ENCODE measurements at regions not wholly inside any gene's neighbourhood (a gene's known extent, or its start where the extent isn't known, plus 50 kb on each side); places are given as distances from the start of the nearest gene placed in this dataset.

- TF ChIP-seq POLR2AphosphoS5 (IDR thresholded peaks at IDR 0.05; ENCODE audit: borderline replicate concordance, low read depth, low read length): no peak
- TF ChIP-seq FOXP2 (optimal IDR thresholded peaks at IDR 0.05; ENCODE audit: control extremely low read depth, extremely low read length, insufficient read depth): no peak
- TF ChIP-seq EZH2 (IDR thresholded peaks at IDR 0.05): no peak
- no peak overlapping the region for H3K4me3 ChIP-seq
- H3K27ac ChIP-seq: no peak overlapping the region
- H3K36me3 ChIP-seq (ENCODE audit: insufficient read depth, low read length): no peaks in the 10 kb centered on the region
- H3K9ac ChIP-seq (ENCODE audit: insufficient read length): no peak overlapping the region
- no peaks in the 10 kb centered on the region for H3K9me3 ChIP-seq (ENCODE audit: low read depth, low read length)
- DNase-seq (ENCODE audit: low read depth, low spot score): no peak
Measured at GRCh38 chr10:62912086-62912485, 95.9 kb upstream of the EGR2 start.

- no peak for TF ChIP-seq FOXP2 (optimal IDR thresholded peaks at IDR 0.05; ENCODE audit: control extremely low read depth, extremely low read length, insufficient read depth)
- no peak for TF ChIP-seq POLR2AphosphoS5 (IDR thresholded peaks at IDR 0.05; ENCODE audit: borderline replicate concordance, low read depth, low read length)
- no peak for TF ChIP-seq EZH2 (IDR thresholded peaks at IDR 0.05)
- H3K9me3 ChIP-seq (ENCODE audit: low read depth, low read length): no peaks in the 10 kb centered on the region
- no peak for DNase-seq (ENCODE audit: low read depth, low spot score)
- no peak overlapping the region for H3K27ac ChIP-seq
- no peaks in the 10 kb centered on the region for H3K36me3 ChIP-seq (ENCODE audit: insufficient read depth, low read length)
- no peak overlapping the region for H3K4me3 ChIP-seq
- H3K9ac ChIP-seq (ENCODE audit: insufficient read length): no peak overlapping the region
Measured at GRCh38 chr10:62911210-62911963, 95.2 kb upstream of the EGR2 start.

- DNase-seq (ENCODE audit: low read depth, low spot score): no peak
- H3K4me3 ChIP-seq: no peak overlapping the region
- no peaks in the 10 kb centered on the region for H3K36me3 ChIP-seq (ENCODE audit: insufficient read depth, low read length)
- TF ChIP-seq EZH2 (IDR thresholded peaks at IDR 0.05) (no peak), POLR2AphosphoS5 (IDR thresholded peaks at IDR 0.05; ENCODE audit: borderline replicate concordance, low read depth, low read length) (no peak), FOXP2 (optimal IDR thresholded peaks at IDR 0.05; ENCODE audit: control extremely low read depth, extremely low read length, insufficient read depth) (no peak)
- H3K9ac ChIP-seq (ENCODE audit: insufficient read length): no peak overlapping the region
- no peaks in the 10 kb centered on the region for H3K9me3 ChIP-seq (ENCODE audit: low read depth, low read length)
- no peak overlapping the region for H3K27ac ChIP-seq
Measured at GRCh38 chr10:62907470-62908212, 91.5 kb upstream of the EGR2 start.

DNA sequence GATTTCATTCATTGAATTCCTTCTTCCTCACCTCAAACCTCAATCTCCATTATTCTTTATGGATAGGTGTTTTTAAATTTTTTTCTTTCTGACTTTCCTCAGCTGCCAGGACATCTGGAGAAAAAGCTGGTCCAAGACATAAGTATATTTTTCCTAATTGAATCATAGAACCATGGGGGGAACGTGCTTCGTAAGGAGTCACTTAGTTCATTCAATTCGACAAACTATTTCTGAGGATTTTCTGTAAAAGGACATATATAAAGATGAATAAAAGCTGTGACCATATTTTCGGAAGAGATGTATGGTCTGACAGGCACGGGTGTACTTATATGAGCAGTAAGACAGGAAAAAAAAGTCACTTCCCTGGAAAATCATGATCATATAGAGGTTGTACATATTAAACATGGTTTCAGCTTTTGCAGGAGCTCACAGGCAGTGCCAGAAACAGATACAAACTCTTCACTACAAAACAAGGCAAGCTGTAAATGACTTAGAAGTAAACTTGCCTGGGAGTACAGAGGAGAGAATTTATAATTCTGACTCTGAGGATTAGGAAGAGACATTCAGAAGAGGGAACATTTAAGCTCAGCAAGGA lies 88.2 kb upstream of the EGR2 start:
- H3K9me3 ChIP-seq (ENCODE audit: low read depth, low read length): no peaks in the 10 kb centered on the region
- no peak overlapping the region for H3K27ac ChIP-seq
- no peak for TF ChIP-seq EZH2 (IDR thresholded peaks at IDR 0.05)
- no peak for TF ChIP-seq POLR2AphosphoS5 (IDR thresholded peaks at IDR 0.05; ENCODE audit: borderline replicate concordance, low read depth, low read length)
- no peak for TF ChIP-seq FOXP2 (optimal IDR thresholded peaks at IDR 0.05; ENCODE audit: control extremely low read depth, extremely low read length, insufficient read depth)
- H3K9ac ChIP-seq (ENCODE audit: insufficient read length): no peak overlapping the region
- H3K4me3 ChIP-seq: no peak overlapping the region
- no peak for DNase-seq (ENCODE audit: low read depth, low spot score)
- no peaks in the 10 kb centered on the region for H3K36me3 ChIP-seq (ENCODE audit: insufficient read depth, low read length)

GRCh38 chr10:62903828-62904227 lies 87.7 kb upstream of the EGR2 start:
- no peak for TF ChIP-seq EZH2 (IDR thresholded peaks at IDR 0.05)
- no peak for TF ChIP-seq POLR2AphosphoS5 (IDR thresholded peaks at IDR 0.05; ENCODE audit: borderline replicate concordance, low read depth, low read length)
- no peak for TF ChIP-seq FOXP2 (optimal IDR thresholded peaks at IDR 0.05; ENCODE audit: control extremely low read depth, extremely low read length, insufficient read depth)
- H3K27ac ChIP-seq: no peak overlapping the region
- no peaks in the 10 kb centered on the region for H3K36me3 ChIP-seq (ENCODE audit: insufficient read depth, low read length)
- no peak for DNase-seq (ENCODE audit: low read depth, low spot score)
- no peak overlapping the region for H3K4me3 ChIP-seq
- H3K9ac ChIP-seq (ENCODE audit: insufficient read length): no peak overlapping the region
- H3K9me3 ChIP-seq (ENCODE audit: low read depth, low read length): no peaks in the 10 kb centered on the region

- TF ChIP-seq FOXP2 (optimal IDR thresholded peaks at IDR 0.05; ENCODE audit: control extremely low read depth, extremely low read length, insufficient read depth) (no peak), POLR2AphosphoS5 (IDR thresholded peaks at IDR 0.05; ENCODE audit: borderline replicate concordance, low read depth, low read length) (no peak), EZH2 (IDR thresholded peaks at IDR 0.05) (no peak)
- H3K9me3 ChIP-seq (ENCODE audit: low read depth, low read length): no peaks in the 10 kb centered on the region
- no peak overlapping the region for H3K27ac ChIP-seq
- H3K36me3 ChIP-seq (ENCODE audit: insufficient read depth, low read length): no peaks in the 10 kb centered on the region
- no peak overlapping the region for H3K9ac ChIP-seq (ENCODE audit: insufficient read length)
- DNase-seq (ENCODE audit: low read depth, low spot score): no peak
- H3K4me3 ChIP-seq: no peak overlapping the region
Measured at GRCh38 chr10:62900829-62901571, 84.8 kb upstream of the EGR2 start.

DNA sequence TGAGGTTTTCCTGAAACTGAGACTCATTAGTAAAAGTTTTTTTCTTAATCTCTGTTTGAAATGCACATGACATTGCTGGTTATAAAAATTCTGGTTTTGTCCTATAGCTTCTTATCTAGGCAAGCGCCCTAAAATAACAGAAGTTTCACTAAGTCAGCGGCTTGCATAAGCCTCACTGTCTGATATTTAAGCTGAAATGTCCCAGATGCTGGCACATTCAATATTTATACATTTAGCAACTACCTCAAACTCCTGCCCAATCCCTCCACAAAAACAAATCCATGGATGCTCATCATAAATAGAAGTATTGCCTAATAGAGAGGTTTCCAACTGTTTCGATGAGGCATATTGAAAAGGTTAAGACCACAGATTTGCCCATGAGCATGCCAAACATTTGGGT lies 83.1 kb upstream of the EGR2 start:
- DNase-seq (ENCODE audit: low read depth, low spot score): no peak
- H3K36me3 ChIP-seq (ENCODE audit: insufficient read depth, low read length): no peaks in the 10 kb centered on the region
- H3K27ac ChIP-seq: no peak overlapping the region
- H3K9ac ChIP-seq (ENCODE audit: insufficient read length): no peak overlapping the region
- no peaks in the 10 kb centered on the region for H3K9me3 ChIP-seq (ENCODE audit: low read depth, low read length)
- no peak for TF ChIP-seq FOXP2 (optimal IDR thresholded peaks at IDR 0.05; ENCODE audit: control extremely low read depth, extremely low read length, insufficient read depth)
- no peak for TF ChIP-seq POLR2AphosphoS5 (IDR thresholded peaks at IDR 0.05; ENCODE audit: borderline replicate concordance, low read depth, low read length)
- TF ChIP-seq EZH2 (IDR thresholded peaks at IDR 0.05): no peak
- no peak overlapping the region for H3K4me3 ChIP-seq

- H3K27ac ChIP-seq: no peak overlapping the region
Measured at GRCh38 chr10:62895063-62895462, 78.9 kb upstream of the EGR2 start.

More at GRCh38 chr10:62895063-62895462, 78.9 kb upstream of the EGR2 start:
- no peaks in the 10 kb centered on the region for H3K36me3 ChIP-seq (ENCODE audit: insufficient read depth, low read length)
- TF ChIP-seq FOXP2 (optimal IDR thresholded peaks at IDR 0.05; ENCODE audit: control extremely low read depth, extremely low read length, insufficient read depth) (no peak), POLR2AphosphoS5 (IDR thresholded peaks at IDR 0.05; ENCODE audit: borderline replicate concordance, low read depth, low read length) (no peak), EZH2 (IDR thresholded peaks at IDR 0.05) (no peak)
- no peaks in the 10 kb centered on the region for H3K9me3 ChIP-seq (ENCODE audit: low read depth, low read length)
- no peak overlapping the region for H3K9ac ChIP-seq (ENCODE audit: insufficient read length)
- H3K4me3 ChIP-seq: no peak overlapping the region
- no peak for DNase-seq (ENCODE audit: low read depth, low spot score)

All from SK-N-MC (cell line).